ENCODE measurements at regions not wholly inside any gene's neighbourhood (a gene's known extent, or its start where the extent isn't known, plus 50 kb on each side); places are given as distances from the start of the nearest gene placed in this dataset.

DNA sequence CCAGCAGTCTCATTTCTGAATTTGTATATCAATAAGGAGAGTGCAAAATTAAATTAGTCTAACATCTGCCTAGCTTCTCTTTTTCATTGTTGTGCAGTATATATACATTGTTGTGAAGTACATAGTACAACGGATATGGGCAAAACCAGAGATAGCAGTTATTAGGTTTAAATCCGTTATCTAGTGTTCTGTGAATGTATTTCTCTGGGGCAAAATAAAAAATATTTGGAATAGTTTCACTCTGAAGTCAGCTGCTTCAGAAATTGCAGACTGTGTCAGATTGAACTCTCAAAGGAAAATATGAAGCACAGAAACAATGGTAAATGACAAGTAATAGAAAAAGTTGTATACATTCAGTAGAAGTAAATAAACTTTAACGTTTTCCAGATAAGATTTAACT is 836.5 kb upstream of the CXADR start:
- DNase-seq = no peak

DNA sequence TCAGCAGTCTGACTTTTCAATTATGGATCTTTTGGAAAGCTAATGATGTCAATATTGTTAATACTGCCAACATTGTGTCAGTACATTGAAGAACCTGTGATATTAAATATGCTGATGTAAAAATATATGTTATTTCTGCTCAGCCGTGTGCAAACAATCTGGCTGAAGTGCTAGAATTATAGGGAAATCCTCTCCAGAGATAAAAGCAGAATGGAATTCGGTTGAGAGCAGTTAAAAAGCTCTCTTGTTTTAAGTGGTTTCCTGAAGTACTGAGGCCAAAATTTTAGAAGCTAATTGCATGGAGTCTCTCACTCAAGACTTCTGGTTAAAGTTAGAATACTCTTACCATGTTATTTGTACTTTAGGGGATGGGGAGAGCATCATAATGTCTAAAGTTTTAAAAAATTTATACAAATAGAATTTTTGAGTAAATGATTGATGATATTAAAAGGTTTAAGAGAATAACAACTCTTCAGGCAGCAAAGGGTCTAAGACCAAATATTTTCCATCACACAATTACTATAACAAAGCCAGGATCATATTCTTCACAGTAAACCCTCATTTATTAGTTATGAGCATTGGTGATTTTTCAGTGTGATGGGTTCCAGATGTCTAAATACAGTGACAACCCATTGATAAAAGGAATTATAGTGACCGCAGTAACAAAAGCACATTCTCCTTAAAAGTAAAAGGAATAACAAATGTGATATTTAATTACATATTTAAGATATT is 834.2 kb upstream of the CXADR start:
- DNase-seq = no peak

- no peak for DNase-seq
Observed at GRCh38 chr21:16695074-16695473, 817.8 kb upstream of the CXADR start.

- DNase-seq = no peak
Observed at GRCh38 chr21:16707274-16707673, 805.6 kb upstream of the CXADR start.

GRCh38 chr21:16708101-16708835 is 804.6 kb upstream of the CXADR start:
- no peak for DNase-seq

GRCh38 chr21:16709866-16710550 is 802.8 kb upstream of the CXADR start:
- DNase-seq = no peak

DNA sequence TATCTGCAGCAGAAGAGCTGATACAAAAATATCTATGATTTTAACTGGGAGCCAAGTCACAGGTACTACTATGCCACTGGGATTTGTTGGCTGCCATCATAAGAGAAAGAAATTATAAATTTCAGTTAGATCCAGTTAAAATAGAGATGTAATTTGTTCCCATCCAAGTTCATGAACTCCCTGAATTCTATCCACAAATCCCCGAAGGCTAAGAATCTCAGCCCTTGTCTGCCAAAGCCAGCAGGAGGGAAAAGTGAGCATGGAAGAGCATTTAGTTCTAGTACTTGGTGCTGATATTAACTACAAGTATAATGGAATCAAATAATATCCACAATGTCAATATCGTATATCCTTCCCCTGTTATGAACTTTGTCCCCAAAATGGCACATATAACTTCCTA is 801.1 kb upstream of the CXADR start:
- no peak for DNase-seq

DNA sequence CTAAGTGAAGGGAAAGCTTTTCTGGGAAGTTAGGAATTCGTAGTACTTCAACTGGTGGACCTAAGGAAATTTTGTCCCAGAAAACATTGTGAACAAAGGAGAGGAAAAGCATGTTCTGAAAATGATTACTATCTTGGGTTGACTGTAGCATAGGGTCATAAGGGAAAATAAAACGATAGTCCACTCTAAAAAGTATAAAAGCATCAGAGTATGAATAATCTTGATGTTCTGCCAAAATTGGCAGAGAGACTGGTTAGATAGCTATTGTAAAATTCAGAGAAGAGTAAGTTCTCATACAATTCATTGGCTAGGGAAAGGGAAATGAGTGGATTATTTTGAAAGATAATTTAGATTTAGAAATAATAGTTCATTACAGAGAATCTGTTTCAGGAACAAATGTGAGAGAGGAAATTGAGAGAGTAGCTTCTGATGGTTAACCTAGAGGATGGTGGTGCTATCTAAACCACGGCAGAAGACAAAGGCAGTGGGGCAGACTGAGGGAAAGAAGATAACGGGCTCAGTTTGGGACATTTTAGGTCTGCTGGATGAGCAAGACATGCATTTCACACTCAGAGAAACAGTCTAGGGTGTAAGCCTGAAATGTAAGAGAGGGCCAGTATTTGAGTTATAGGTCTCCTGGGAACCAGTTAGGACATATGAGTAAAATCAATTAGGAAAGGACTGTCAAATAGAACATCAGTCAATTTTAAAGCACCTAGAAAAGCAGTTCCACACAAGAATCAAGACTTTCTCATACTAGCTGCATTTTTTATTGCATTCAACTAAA is 799.3 kb upstream of the CXADR start:
- no peak for DNase-seq

DNA sequence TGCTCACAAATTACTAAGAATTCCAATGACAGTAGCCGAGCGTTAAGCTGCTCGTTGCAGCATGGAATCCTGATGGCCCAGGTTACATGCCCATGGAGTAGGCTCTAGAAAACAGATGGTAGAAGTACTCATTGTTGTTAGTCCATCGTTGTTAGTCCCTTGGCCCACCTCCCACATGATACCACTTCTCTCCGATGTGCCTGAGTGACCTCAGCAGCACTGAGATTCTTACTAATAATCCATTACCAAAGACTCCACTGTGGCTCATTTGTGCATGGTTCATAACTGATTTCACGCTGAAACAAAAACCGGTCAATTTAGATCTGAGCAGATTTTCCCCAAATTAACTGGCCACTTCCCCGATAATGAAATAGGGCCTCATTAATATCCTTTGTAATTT is 772.3 kb upstream of the CXADR start:
- no peak for DNase-seq

- DNase-seq = no peak
Observed at GRCh38 chr21:16741141-16741665, 771.6 kb upstream of the CXADR start.

GRCh38 chr21:16742131-16742641 is 770.7 kb upstream of the CXADR start:
- DNase-seq = no peak

GRCh38 chr21:16742741-16743140 is 770.1 kb upstream of the CXADR start:
- DNase-seq = no peak

GRCh38 chr21:16743317-16743716 is 769.5 kb upstream of the CXADR start:
- no peak for DNase-seq

- no peak for DNase-seq
Observed at GRCh38 chr21:16750926-16751325, 761.9 kb upstream of the CXADR start.

- DNase-seq = no peak
Observed at GRCh38 chr21:16751695-16752474, 761.0 kb upstream of the CXADR start.

DNA sequence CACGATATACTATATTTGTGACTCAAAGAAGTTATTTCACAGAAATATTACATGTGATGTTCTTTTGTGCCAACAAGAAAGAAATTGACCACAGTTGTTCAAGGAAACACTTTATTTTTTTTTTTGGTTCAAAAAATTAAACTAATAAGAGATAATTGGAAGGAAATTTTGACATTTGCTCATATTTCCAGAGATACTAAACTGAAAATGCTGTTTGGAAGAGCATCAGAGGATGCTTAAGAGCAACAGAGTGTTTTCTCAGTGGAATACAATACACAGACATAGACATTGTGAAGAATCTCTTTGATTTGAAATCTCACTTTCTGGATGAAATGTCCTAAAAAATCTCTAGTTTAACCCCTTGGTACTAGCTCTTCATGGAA is 760.4 kb upstream of the CXADR start:
- DNase-seq = no peak

DNA sequence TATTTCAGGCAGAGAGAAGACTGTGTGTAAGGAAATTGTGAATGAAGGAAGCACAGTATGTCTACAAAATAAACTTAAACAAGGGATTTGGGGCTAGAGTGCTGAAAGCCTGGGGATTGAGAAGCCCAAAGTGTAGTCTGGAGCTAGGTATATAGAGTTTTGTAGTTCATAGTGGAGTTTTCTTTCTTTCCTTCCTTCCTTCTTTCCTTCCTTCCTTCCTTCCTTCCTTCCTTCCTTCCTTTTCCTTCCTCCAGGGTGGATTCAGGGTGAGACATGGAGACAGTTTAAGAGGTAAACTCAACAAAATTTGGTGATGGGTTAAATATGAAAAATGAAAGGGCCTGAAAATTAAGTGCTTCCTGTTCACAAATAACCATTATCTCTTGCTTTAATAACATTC is 757.8 kb upstream of the CXADR start:
- DNase-seq = no peak

DNA sequence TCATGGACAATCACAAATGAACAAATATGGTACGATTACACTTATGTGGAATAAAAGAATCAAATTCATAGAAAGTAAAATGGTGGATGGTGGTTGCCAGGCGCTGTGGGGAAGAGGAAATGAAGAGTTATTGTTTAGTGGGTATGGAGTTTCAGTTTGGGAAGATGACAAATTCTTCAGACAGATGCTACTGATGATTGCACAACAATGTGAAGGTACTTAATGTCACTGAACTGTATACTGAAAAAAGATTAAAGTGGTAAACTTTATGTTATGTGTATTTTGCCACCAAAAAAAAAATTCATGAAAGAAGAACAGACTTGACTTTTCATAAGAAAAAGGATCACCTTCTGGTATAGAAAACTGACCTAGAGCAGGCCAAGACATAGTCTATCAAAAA is 745.6 kb upstream of the CXADR start:
- DNase-seq = no peak

DNA sequence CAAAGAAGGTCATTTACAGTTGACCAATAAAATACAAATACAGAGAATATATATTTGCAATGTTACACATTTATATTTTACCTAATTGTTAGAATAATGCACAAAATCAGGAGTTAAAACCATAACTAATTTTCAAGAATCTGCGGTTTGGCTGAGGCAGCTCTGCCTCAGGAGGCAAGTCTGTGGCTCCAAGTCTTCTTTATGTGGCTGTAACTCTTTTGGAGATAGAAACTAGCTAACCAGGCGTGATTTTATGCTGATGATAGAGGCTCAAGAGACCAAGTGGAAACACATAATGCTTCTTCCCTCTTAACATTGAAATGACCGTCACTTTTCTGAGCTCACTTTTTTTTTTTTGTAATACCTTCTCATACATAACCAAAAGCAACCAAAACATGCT is 744.7 kb upstream of the CXADR start:
- no peak for DNase-seq

DNA sequence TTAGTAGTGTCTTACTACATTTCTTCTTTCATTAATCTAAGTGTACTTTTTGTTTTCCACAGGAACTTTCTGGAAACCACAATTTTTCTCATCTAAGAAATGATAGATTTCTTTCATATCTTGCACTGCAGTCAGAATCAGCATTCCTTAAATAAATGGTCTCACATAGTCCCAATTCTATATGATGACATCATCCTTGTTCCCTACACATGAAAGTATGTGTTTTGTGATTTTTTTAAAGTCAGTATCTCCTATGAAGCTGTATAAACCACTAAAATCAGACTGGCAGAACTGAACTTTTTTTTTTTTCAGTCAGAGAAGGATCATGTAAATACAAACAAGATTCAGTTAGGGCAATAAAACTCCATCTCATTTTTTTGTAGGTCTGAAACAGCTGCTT is 742.6 kb upstream of the CXADR start:
- no peak for DNase-seq

DNA sequence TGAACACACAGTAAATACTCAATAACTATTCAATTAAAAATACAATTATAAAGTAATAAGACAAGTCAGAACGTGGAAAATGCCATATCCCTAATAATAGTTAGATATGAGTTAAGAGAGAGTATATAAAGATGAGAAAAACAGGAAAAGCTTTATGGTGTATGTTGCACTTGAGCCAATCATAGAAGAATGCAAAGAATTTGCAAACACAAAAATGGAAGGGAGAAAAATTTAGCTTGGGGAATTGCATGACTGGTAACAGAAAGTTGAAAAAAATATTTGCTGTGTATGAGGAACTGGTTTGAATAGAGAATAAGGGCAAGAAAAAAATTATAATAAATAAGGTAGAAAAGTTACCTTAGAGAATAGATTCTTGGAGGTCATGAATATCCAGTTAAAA is 739.6 kb upstream of the CXADR start:
- no peak for DNase-seq

DNA sequence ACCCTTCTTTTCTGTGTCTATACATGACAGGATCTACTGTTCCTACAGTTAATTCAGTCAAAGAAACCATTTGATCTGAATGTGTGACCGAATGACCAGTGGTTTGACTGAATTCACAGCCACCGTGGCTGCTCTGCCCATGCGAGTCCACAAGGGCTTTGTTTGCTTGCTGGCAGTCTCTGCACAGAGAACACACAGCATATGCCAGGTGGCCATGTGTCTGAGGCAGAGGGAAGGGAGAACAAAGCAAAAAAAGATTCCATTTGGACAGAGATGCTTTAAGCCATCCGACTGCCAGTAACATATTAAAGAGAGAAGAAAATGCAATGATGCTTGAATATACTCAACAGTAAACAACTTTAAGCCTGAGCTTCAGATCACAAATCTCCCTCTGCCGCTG is 737.8 kb upstream of the CXADR start:
- no peak for DNase-seq
